NCI-H146 treated with DMSO at 0.1 percent for 48 hours (cell line): ENCODE measurements at regions not wholly inside any gene's neighbourhood (a gene's known extent, or its start where the extent isn't known, plus 50 kb on each side); places are given as distances from the start of the nearest gene placed in this dataset.
A peak's percentile ranks its signal among the peaks of the same experiment; 100 is the strongest.
"Not testable (repeated sequence)": the region's sequence is repeated elsewhere in the genome, so short reads cannot be mapped to it uniquely, and the experiment has no call there.

Source experiments
- DNase-seq: peaks from one replicate; lab custom pipeline; 2025; ENCODE audit not compliant: unreplicated experiment; lab: John Stamatoyannopoulos, UW

- peak; percentile 30 for DNase-seq
Observed at GRCh38 chr10:84845628-84846261, 517.4 kb downstream of the CCSER2 start.

GRCh38 chr10:84846658-84847316 lies 518.4 kb downstream of the CCSER2 start:
- no peak for DNase-seq

- DNase-seq: no peak
Observed at GRCh38 chr10:84848967-84849366, 520.6 kb downstream of the CCSER2 start.

- no peak for DNase-seq
Observed at GRCh38 chr10:84850826-84851225, 522.4 kb downstream of the CCSER2 start.

- no peak for DNase-seq
Observed at GRCh38 chr10:84854439-84854838, 526.0 kb downstream of the CCSER2 start.

GRCh38 chr10:84860855-84861254 lies 532.5 kb downstream of the CCSER2 start:
- DNase-seq: no peak

GRCh38 chr10:84862551-84862950 lies 534.2 kb downstream of the CCSER2 start:
- no peak for DNase-seq

GRCh38 chr10:84863675-84864074 lies 535.3 kb downstream of the CCSER2 start:
- DNase-seq: no peak

- no peak for DNase-seq
Observed at GRCh38 chr10:84876116-84876999, 548.0 kb downstream of the CCSER2 start.

- no peak for DNase-seq
Observed at GRCh38 chr10:84879991-84880390, 551.6 kb downstream of the CCSER2 start.

GRCh38 chr10:84881696-84882095 lies 553.3 kb downstream of the CCSER2 start:
- not testable (repeated sequence) for DNase-seq

GRCh38 chr10:84890706-84891105 lies 562.3 kb downstream of the CCSER2 start:
- no peak for DNase-seq

- no peak for DNase-seq
Observed at GRCh38 chr10:84891631-84892030, 563.2 kb downstream of the CCSER2 start.

- no peak for DNase-seq
Observed at GRCh38 chr10:84895541-84895940, 567.2 kb downstream of the CCSER2 start.

- no peak for DNase-seq
Observed at GRCh38 chr10:84896909-84897308, 568.5 kb downstream of the CCSER2 start.

- DNase-seq: no peak
Observed at GRCh38 chr10:84899268-84899667, 570.9 kb downstream of the CCSER2 start.

- no peak for DNase-seq
Observed at GRCh38 chr10:84900141-84900540, 571.8 kb downstream of the CCSER2 start.

GRCh38 chr10:84901885-84902284 lies 573.5 kb downstream of the CCSER2 start:
- no peak for DNase-seq

GRCh38 chr10:84902553-84902952 lies 574.2 kb downstream of the CCSER2 start:
- DNase-seq: no peak

- DNase-seq: no peak
Observed at GRCh38 chr10:84903320-84903719, 574.9 kb downstream of the CCSER2 start.

GRCh38 chr10:84907461-84908009 lies 579.1 kb downstream of the CCSER2 start:
- no peak for DNase-seq

- DNase-seq: no peak
Observed at GRCh38 chr10:84908491-84908890, 580.1 kb downstream of the CCSER2 start.
